Upper lobe of left lung (tissue), 4 donors: ENCODE measurements at regions not wholly inside any gene's neighbourhood (a gene's known extent, or its start where the extent isn't known, plus 50 kb on each side); places are given as distances from the start of the nearest gene placed in this dataset.

Experiments used
- CTCF ChIP-seq, 6 experiments: fragments of 450-650 bp in 4 of 6; fragments of 200-600 bp in 2 of 6; sonication (generic) in 2 of 6; IDR thresholded peaks; one replicate each; pipeline ENCODE4 v1.5.1; 2016 to 2019; ENCODE audit warnings: antibody characterized with exemption in 6 of 6
- EP300 ChIP-seq, 4 donors: sonication (generic); formaldehyde crosslinking; IDR thresholded peaks; one replicate each; pipeline ENCODE4 v1.5.1; 2017; ENCODE audit warnings: antibody characterized with exemption in 4 of 4, control low read depth in 2 of 4
- POLR2A ChIP-seq, 4 donors: fragments of 450-650 bp; IDR thresholded peaks; one replicate each; pipeline ENCODE4 v1.5.1; 2016 to 2017; ENCODE audit warnings: antibody characterized with exemption in 4 of 4, mild to moderate bottlenecking in 2 of 4
- POLR2AphosphoS5 ChIP-seq, 2 donors: sonication (generic); formaldehyde crosslinking; IDR thresholded peaks; one replicate each; pipeline ENCODE4 v1.5.1; 2017; ENCODE audit warnings: antibody characterized with exemption in 2 of 2

- TF ChIP-seq POLR2AphosphoS5 (IDR thresholded peaks at IDR 0.05) = no peak
- TF ChIP-seq CTCF (IDR thresholded peaks at IDR 0.05) = no peak
- TF ChIP-seq POLR2A (IDR thresholded peaks at IDR 0.05) = no peak
- TF ChIP-seq EP300 (IDR thresholded peaks at IDR 0.05) = no peak
These were observed 118.7 kb downstream of the CEBPB start for GRCh38 chr20:50309280-50309763.
